HepG2 (cell line): ENCODE measurements at regions not wholly inside any gene's neighbourhood (a gene's known extent, or its start where the extent isn't known, plus 50 kb on each side); places are given as distances from the start of the nearest gene placed in this dataset.

Experiments used
- ATAC-seq: fragments of 200-7000 bp; cut with Tn5 transposase; 3 replicates; pipeline ENCODE4 v1.9.1; 2020; ENCODE audit warnings: mild to moderate bottlenecking, moderate library complexity
- BruUV-seq: library from RNA; stranded (reverse); fragments of 400-500 nt; replicated peaks from 2 replicates; lab custom pipeline; 2021; lab: Mats Ljungman, UMichigan
- CTCF ChIA-PET: fragments of 300-600 bp; formaldehyde crosslinking; extraction: SDS; loops from one replicate; lab custom pipeline; 2021; ENCODE audit warnings: low total read pairs, inconsistent platforms, low intra/inter-chr PET ratio; lab: Yijun Ruan, JAX
- POLR2A ChIA-PET: fragments of 350-600 bp; sonication (Branson Sonifier 250); formaldehyde crosslinking; loops from one replicate; lab custom pipeline; 2020; ENCODE audit warnings: antibody characterized with exemption, inconsistent platforms; lab: Yijun Ruan, JAX
- DNase-seq: peaks from one replicate; pipeline ENCODE4 v3.0.0-alpha.2; 2015; ENCODE audit warnings: low spot score
- FAIRE-seq: peaks from 3 replicates; lab custom pipeline; 2011; peaks lifted over from hg19 to GRCh38; lab: Jason Lieb, UNC
- H2AFZ ChIP-seq: one replicate; pipeline ENCODE4 v1.6.1; 2011; ENCODE audit warnings: low read length, inconsistent platforms
- H3K27ac ChIP-seq: fragments of 300-600 bp; 3 replicates; pipeline ENCODE4 v1.8.0; 2011; ENCODE audit warnings: mixed run types, mild to moderate bottlenecking, mixed read lengths, low read length, inconsistent platforms; ENCODE audit not compliant: insufficient read depth; ENCODE audit errors: extremely low read length
- H3K27me3 ChIP-seq, 2 experiments: fragments of 200-600 bp in 1 of 2; 2 replicates in 1 of 2; 3 replicates in 1 of 2; pipeline versions ENCODE4 v1.6.0 to v1.8.0; 2011; ENCODE audit warnings: low read length in 2 of 2, mild to moderate bottlenecking in 2 of 2, moderate library complexity in 2 of 2, inconsistent platforms in 1 of 2; ENCODE audit not compliant: insufficient read depth in 2 of 2, control insufficient read depth in 1 of 2
- H3K36me3 ChIP-seq, 2 experiments: fragments of 200-600 bp in 1 of 2; replicated peaks in 1 of 2; 2 replicates in 1 of 2; 3 replicates in 1 of 2; pipeline versions ENCODE4 v1.5.1 to v1.8.0; 2011; ENCODE audit warnings: low read length in 2 of 2, inconsistent platforms in 1 of 2; ENCODE audit not compliant: insufficient read depth in 2 of 2, control insufficient read depth in 1 of 2
- H3K4me1 ChIP-seq: 2 replicates; pipeline ENCODE4 v1.5.1; 2012; ENCODE audit warnings: low read length, inconsistent platforms; ENCODE audit not compliant: insufficient read depth
- H3K4me2 ChIP-seq: 2 replicates; pipeline ENCODE4 v1.6.0; 2011; ENCODE audit warnings: low read depth, low read length, inconsistent platforms
- H3K4me3 ChIP-seq, 3 experiments: fragments of 200-600 bp in 1 of 3; sonication (generic), shearing (Covaris generic) in 1 of 3; replicated peaks in 1 of 3; 2 replicates each; pipeline ENCODE4 v1.5.1; 2011 to 2016; ENCODE audit warnings: low read length in 3 of 3, inconsistent platforms in 2 of 3, low read depth in 2 of 3, mild to moderate bottlenecking in 2 of 3, control low read depth in 1 of 3, mixed read lengths in 1 of 3; ENCODE audit not compliant: insufficient read depth in 1 of 3
- H3K79me2 ChIP-seq: one replicate; pipeline ENCODE4 v1.6.1; 2011; ENCODE audit warnings: low read length, inconsistent platforms; ENCODE audit not compliant: insufficient read depth
- H3K9ac ChIP-seq: 2 replicates; pipeline ENCODE4 v1.6.0; 2011; ENCODE audit warnings: mild to moderate bottlenecking, low read depth, low read length, inconsistent platforms; ENCODE audit not compliant: insufficient read depth
- H3K9me3 ChIP-seq: 2 replicates; pipeline ENCODE4 v1.5.1; 2012; ENCODE audit warnings: mild to moderate bottlenecking, low read length
- H4K20me1 ChIP-seq: 2 replicates; pipeline ENCODE4 v1.6.0; 2011; ENCODE audit warnings: inconsistent platforms, mild to moderate bottlenecking, low read length, moderate library complexity; ENCODE audit not compliant: insufficient read depth
- ATF7 ChIP-seq, 2 experiments: fragments of 450-650 bp in 1 of 2; sonication (generic) in 1 of 2; formaldehyde crosslinking in 1 of 2; IDR thresholded peaks; 2 replicates each; pipeline versions ENCODE4 v1.4.0 to v1.6.1; 2016 to 2020; ENCODE audit warnings: antibody characterized with exemption in 1 of 2, mild to moderate bottlenecking in 1 of 2, missing genetic modification reagents in 1 of 2
- CBFB ChIP-seq: sonication (generic); formaldehyde crosslinking; IDR thresholded peaks from 2 replicates; pipeline ENCODE4 v1.4.0; 2020; ENCODE audit warnings: missing genetic modification reagents
- CEBPG ChIP-seq: IDR thresholded peaks from 2 replicates; pipeline ENCODE4 v1.6.1; 2016
- FOSL1 ChIP-seq: sonication (generic); formaldehyde crosslinking; IDR thresholded peaks from 2 replicates; pipeline ENCODE4 v1.9.0; 2021; ENCODE audit warnings: missing genetic modification reagents, borderline replicate concordance
- HOXA3 ChIP-seq: sonication (generic); formaldehyde crosslinking; IDR thresholded peaks from 2 replicates; pipeline ENCODE4 v1.5.0; 2020; ENCODE audit warnings: missing genetic modification reagents
- ISL2 ChIP-seq: sonication (generic); formaldehyde crosslinking; IDR thresholded peaks from 2 replicates; pipeline ENCODE4 v1.5.0; 2020; ENCODE audit warnings: missing genetic modification reagents
- KDM6A ChIP-seq: IDR thresholded peaks from 2 replicates; pipeline ENCODE4 v1.6.1; 2016; ENCODE audit warnings: low read depth
- MZF1 ChIP-seq: sonication (generic); formaldehyde crosslinking; IDR thresholded peaks from 2 replicates; pipeline ENCODE4 v1.8.1; 2023; ENCODE audit warnings: mild to moderate bottlenecking, missing genetic modification reagents, borderline replicate concordance
- RXRA ChIP-seq: sonication (generic); formaldehyde crosslinking; IDR thresholded peaks from 2 replicates; pipeline ENCODE4 v1.5.1; 2020; ENCODE audit warnings: missing genetic modification reagents
- SKI ChIP-seq: fragments of 450-650 bp; IDR thresholded peaks from one replicate; pipeline ENCODE4 v1.6.1; 2018; ENCODE audit warnings: mild to moderate bottlenecking; ENCODE audit not compliant: partially characterized antibody
- ZNF616 ChIP-seq: sonication (generic); formaldehyde crosslinking; IDR thresholded peaks from 2 replicates; pipeline ENCODE4 v1.5.0; 2020; ENCODE audit warnings: low read depth, mild to moderate bottlenecking, missing genetic modification reagents
- ZNF672 ChIP-seq: sonication (generic); formaldehyde crosslinking; IDR thresholded peaks from 2 replicates; pipeline ENCODE4 v1.8.1; 2022; ENCODE audit warnings: missing genetic modification reagents
- ZNF761 ChIP-seq: sonication (generic); formaldehyde crosslinking; conservative IDR thresholded peaks from 2 replicates; pipeline ENCODE4 v1.4.0; 2020; ENCODE audit warnings: mild to moderate bottlenecking, missing genetic modification reagents
- ZNF766 ChIP-seq: sonication (generic); formaldehyde crosslinking; IDR thresholded peaks from 2 replicates; pipeline ENCODE4 v1.5.0; 2020; ENCODE audit warnings: missing genetic modification reagents, borderline replicate concordance
- ZNF883 ChIP-seq: sonication (generic); formaldehyde crosslinking; IDR thresholded peaks from 2 replicates; pipeline ENCODE4 v1.5.1; 2020; ENCODE audit warnings: mild to moderate bottlenecking, missing genetic modification reagents; ENCODE audit errors: not compliant biosample characterization
- WGBS: methylation state at CpG from one replicate; pipeline ENCODE4 v1.1.6; 2017; ENCODE audit warnings: low lambda C conversion rate; 5-methylcytosine and 5-hydroxymethylcytosine counted together
- in situ Hi-C: cut with HindIII; loops from 2 replicates; pipeline ENCODE4 v1.10.0; 2017; ENCODE audit warnings: low pct_unique_long_range_greater_than_20kb; ENCODE audit not compliant: extremely low pct_ligation_motif_present
- intact Hi-C: fragments of 100-400 bp; cut with micrococcal nuclease; formaldehyde crosslinking; loops from one replicate; pipeline ENCODE4 v1.10.0; 2022; ENCODE audit not compliant: unreplicated experiment
- TF ChIP-seq, protein P1 (sequence below): sonication (generic); formaldehyde crosslinking; IDR thresholded peaks from 2 replicates; pipeline ENCODE4 v1.5.0; 2020; ENCODE audit warnings: mild to moderate bottlenecking, missing genetic modification reagents, moderate library complexity
- TF ChIP-seq, protein P2 (sequence below): sonication (generic); formaldehyde crosslinking; IDR thresholded peaks from 2 replicates; pipeline ENCODE4 v1.8.0; 2022; ENCODE audit warnings: mild to moderate bottlenecking, missing genetic modification reagents, moderate library complexity

- DNase-seq: no peak
- Histone ChIP-seq H3K9ac (no peak overlapping the region), H3K27me3 (no peaks in the 10 kb centered on the region), H3K36me3 (no peaks in the 10 kb centered on the region), H3K4me3 (no peak overlapping the region), H3K27ac (no peak overlapping the region), H2AFZ (no peak overlapping the region), H3K9me3 (no peaks in the 10 kb centered on the region), H3K4me2 (no peak overlapping the region), H4K20me1 (no peaks in the 10 kb centered on the region), H3K4me1 (peaks cover 9% of the 10 kb centered on the region), H3K79me2 (no peaks in the 10 kb centered on the region)
- CTCF ChIA-PET: no interaction called here
- WGBS: 19% methylated on average over 1 of the region's 1 CpG
- intact Hi-C loops (no loop called here), in situ Hi-C loops (no loop called here)
- no TSS peak for BruUV-seq
- POLR2A ChIA-PET: no interaction called here
- FAIRE-seq: no peak
- TF ChIP-seq ZNF761 (CRISPR knock-in tag) (no peak), ZNF883 (CRISPR knock-in tag) (no peak), SKI (no peak), FOSL1 (CRISPR knock-in tag) (no peak), CEBPG (CRISPR knock-in tag) (no peak), ZNF766 (no peak), KDM6A (CRISPR knock-in tag) (no peak), ZNF616 (CRISPR knock-in tag) (no peak), HOXA3 (CRISPR knock-in tag) (no peak), RXRA (no peak), CBFB (CRISPR knock-in tag) (no peak), ISL2 (CRISPR knock-in tag) (no peak), MZF1 (no peak), ATF7 (IDR thresholded peaks at IDR 0.05) (no peak), ATF7 (CRISPR knock-in tag; IDR thresholded peaks at IDR 0.05) (no peak), ZNF672 (CRISPR knock-in tag) (no peak)
- TF ChIP-seq, protein P1, sequence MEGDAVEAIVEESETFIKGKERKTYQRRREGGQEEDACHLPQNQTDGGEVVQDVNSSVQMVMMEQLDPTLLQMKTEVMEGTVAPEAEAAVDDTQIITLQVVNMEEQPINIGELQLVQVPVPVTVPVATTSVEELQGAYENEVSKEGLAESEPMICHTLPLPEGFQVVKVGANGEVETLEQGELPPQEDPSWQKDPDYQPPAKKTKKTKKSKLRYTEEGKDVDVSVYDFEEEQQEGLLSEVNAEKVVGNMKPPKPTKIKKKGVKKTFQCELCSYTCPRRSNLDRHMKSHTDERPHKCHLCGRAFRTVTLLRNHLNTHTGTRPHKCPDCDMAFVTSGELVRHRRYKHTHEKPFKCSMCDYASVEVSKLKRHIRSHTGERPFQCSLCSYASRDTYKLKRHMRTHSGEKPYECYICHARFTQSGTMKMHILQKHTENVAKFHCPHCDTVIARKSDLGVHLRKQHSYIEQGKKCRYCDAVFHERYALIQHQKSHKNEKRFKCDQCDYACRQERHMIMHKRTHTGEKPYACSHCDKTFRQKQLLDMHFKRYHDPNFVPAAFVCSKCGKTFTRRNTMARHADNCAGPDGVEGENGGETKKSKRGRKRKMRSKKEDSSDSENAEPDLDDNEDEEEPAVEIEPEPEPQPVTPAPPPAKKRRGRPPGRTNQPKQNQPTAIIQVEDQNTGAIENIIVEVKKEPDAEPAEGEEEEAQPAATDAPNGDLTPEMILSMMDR (CRISPR knock-in tag): no peak
- TF ChIP-seq, protein P2, sequence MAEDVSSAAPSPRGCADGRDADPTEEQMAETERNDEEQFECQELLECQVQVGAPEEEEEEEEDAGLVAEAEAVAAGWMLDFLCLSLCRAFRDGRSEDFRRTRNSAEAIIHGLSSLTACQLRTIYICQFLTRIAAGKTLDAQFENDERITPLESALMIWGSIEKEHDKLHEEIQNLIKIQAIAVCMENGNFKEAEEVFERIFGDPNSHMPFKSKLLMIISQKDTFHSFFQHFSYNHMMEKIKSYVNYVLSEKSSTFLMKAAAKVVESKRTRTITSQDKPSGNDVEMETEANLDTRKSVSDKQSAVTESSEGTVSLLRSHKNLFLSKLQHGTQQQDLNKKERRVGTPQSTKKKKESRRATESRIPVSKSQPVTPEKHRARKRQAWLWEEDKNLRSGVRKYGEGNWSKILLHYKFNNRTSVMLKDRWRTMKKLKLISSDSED (CRISPR knock-in tag): no peak
- ATAC-seq: no peak
Measured at GRCh38 chr13:28585561-28585960, 73.4 kb upstream of the POMP start.
